GM23338 (cell line): ENCODE measurements at regions not wholly inside any gene's neighbourhood (a gene's known extent, or its start where the extent isn't known, plus 50 kb on each side); places are given as distances from the start of the nearest gene placed in this dataset.

Experiments used
- ATAC-seq: fragments of 200-7000 bp; cut with Tn5 transposase; 3 replicates; pipeline ENCODE4 v1.9.1; 2020
- DNase-seq: peaks from one replicate; pipeline ENCODE4 v3.0.0-alpha.2; 2015; ENCODE audit warnings: low spot score
- H2AFZ ChIP-seq: fragments of 200-600 bp; sonication (generic); 2 replicates; pipeline ENCODE4 v1.8.0; 2016; ENCODE audit warnings: antibody characterized with exemption, mild to moderate bottlenecking, moderate library complexity
- H3F3A ChIP-seq: fragments of 200-600 bp; sonication (generic); replicated peaks from 2 replicates; pipeline ENCODE4 v1.8.0; 2017; ENCODE audit warnings: antibody characterized with exemption, mixed run types, low read depth
- H3K27ac ChIP-seq: fragments of 200-600 bp; sonication (generic); 2 replicates; pipeline ENCODE4 v1.6.1; 2016; ENCODE audit warnings: low read depth
- H3K27me3 ChIP-seq: fragments of 200-600 bp; sonication (generic); 2 replicates; pipeline ENCODE4 v1.8.0; 2016; ENCODE audit warnings: mild to moderate bottlenecking, mixed run types, moderate library complexity; ENCODE audit not compliant: insufficient read depth
- H3K36me3 ChIP-seq: fragments of 200-600 bp; sonication (generic); 2 replicates; pipeline ENCODE4 v1.8.0; 2016; ENCODE audit warnings: mild to moderate bottlenecking; ENCODE audit not compliant: insufficient read depth
- H3K4me1 ChIP-seq: fragments of 200-600 bp; sonication (generic); 2 replicates; pipeline ENCODE4 v1.8.0; 2016; ENCODE audit warnings: mild to moderate bottlenecking, moderate library complexity; ENCODE audit not compliant: insufficient read depth
- H3K4me2 ChIP-seq: fragments of 200-600 bp; sonication (generic); 2 replicates; pipeline ENCODE4 v1.7.1; 2017; ENCODE audit warnings: mixed run types
- H3K4me3 ChIP-seq: fragments of 200-600 bp; sonication (generic); 2 replicates; pipeline ENCODE4 v1.6.1; 2016; ENCODE audit warnings: mixed run types
- H3K79me2 ChIP-seq: fragments of 200-600 bp; sonication (generic); replicated peaks from 2 replicates; pipeline ENCODE4 v1.8.0; 2017; ENCODE audit warnings: mild to moderate bottlenecking; ENCODE audit not compliant: insufficient read depth
- H3K9me2 ChIP-seq: fragments of 200-600 bp; sonication (generic); 2 replicates; pipeline ENCODE4 v1.8.0; 2017; ENCODE audit not compliant: insufficient read depth
- H4K20me1 ChIP-seq: fragments of 200-600 bp; sonication (generic); replicated peaks from 2 replicates; pipeline ENCODE4 v1.8.0; 2017; ENCODE audit warnings: mild to moderate bottlenecking; ENCODE audit not compliant: insufficient read depth
- H3K27ac Mint-ChIP-seq: 2 replicates; pipeline ENCODE4 v1.8.0; 2020; ENCODE audit warnings: inconsistent platforms, mild to moderate bottlenecking, moderate library complexity, mixed read lengths
- H3K27me3 Mint-ChIP-seq: 3 replicates; pipeline ENCODE4 v1.8.0; 2022; ENCODE audit warnings: low read depth, mild to moderate bottlenecking, moderate library complexity, mixed read lengths, inconsistent platforms; ENCODE audit not compliant: insufficient read depth, poor library complexity
- H3K36me3 Mint-ChIP-seq: 3 replicates; pipeline ENCODE4 v1.8.0; 2021; ENCODE audit warnings: low read depth, mild to moderate bottlenecking, inconsistent platforms, moderate library complexity, mixed read lengths
- H3K4me1 Mint-ChIP-seq: 3 replicates; pipeline ENCODE4 v1.8.0; 2020; ENCODE audit warnings: mild to moderate bottlenecking, inconsistent platforms, mixed read lengths
- H3K4me3 Mint-ChIP-seq: 3 replicates; pipeline ENCODE4 v1.8.0; 2021; ENCODE audit warnings: moderate library complexity, mild to moderate bottlenecking, inconsistent platforms, mixed read lengths
- H3K9me3 Mint-ChIP-seq: 3 replicates; pipeline ENCODE4 v1.8.0; 2020; ENCODE audit warnings: moderate library complexity, mild to moderate bottlenecking, inconsistent platforms, mixed read lengths
- CTCF ChIP-seq, 2 experiments: fragments of 200-600 bp in 1 of 2; sonication (generic) in 1 of 2; conservative IDR thresholded peaks; 2 replicates each; pipeline versions ENCODE4 v1.5.1 to v1.6.1; 2016 to 2017; ENCODE audit warnings: antibody characterized with exemption in 2 of 2, low read depth in 2 of 2, mild to moderate bottlenecking in 2 of 2, moderate library complexity in 1 of 2
- ETS1 ChIP-seq: IDR thresholded peaks from 2 replicates; pipeline ENCODE4 v1.6.1; 2016; ENCODE audit warnings: antibody characterized with exemption
- EZH2 ChIP-seq: fragments of 200-600 bp; sonication (generic); IDR thresholded peaks from one replicate; pipeline ENCODE4 v1.8.0; 2017; ENCODE audit warnings: antibody characterized with exemption, mild to moderate bottlenecking, low read depth; ENCODE audit not compliant: unreplicated experiment
- NANOG ChIP-seq: IDR thresholded peaks from 2 replicates; pipeline ENCODE4 v1.6.1; 2016; ENCODE audit warnings: antibody characterized with exemption, borderline replicate concordance
- ZNF114 ChIP-seq: fragments of 250-450 bp; sonication (Bioruptor Pico); IDR thresholded peaks from 2 replicates; pipeline ENCODE4 v1.5.0; 2020; ENCODE audit warnings: mild to moderate bottlenecking, moderate library complexity
- ZNF331 ChIP-seq: fragments of 250-450 bp; sonication (Bioruptor Pico); IDR thresholded peaks from 2 replicates; pipeline ENCODE4 v1.5.0; 2020; ENCODE audit warnings: low read depth, mild to moderate bottlenecking, moderate library complexity
- TF ChIP-seq, protein P1 (sequence below): fragments of 250-450 bp; sonication (Bioruptor Pico); IDR thresholded peaks from 2 replicates; pipeline ENCODE4 v1.5.0; 2020; ENCODE audit warnings: mild to moderate bottlenecking, moderate library complexity

- TF ChIP-seq CTCF (conservative IDR thresholded peaks at IDR 0.05; ENCODE audit: low read depth in 2 of 2) (no peak), ZNF114 (CRISPR knock-in tag) (no peak)
- TF ChIP-seq, protein P1, sequence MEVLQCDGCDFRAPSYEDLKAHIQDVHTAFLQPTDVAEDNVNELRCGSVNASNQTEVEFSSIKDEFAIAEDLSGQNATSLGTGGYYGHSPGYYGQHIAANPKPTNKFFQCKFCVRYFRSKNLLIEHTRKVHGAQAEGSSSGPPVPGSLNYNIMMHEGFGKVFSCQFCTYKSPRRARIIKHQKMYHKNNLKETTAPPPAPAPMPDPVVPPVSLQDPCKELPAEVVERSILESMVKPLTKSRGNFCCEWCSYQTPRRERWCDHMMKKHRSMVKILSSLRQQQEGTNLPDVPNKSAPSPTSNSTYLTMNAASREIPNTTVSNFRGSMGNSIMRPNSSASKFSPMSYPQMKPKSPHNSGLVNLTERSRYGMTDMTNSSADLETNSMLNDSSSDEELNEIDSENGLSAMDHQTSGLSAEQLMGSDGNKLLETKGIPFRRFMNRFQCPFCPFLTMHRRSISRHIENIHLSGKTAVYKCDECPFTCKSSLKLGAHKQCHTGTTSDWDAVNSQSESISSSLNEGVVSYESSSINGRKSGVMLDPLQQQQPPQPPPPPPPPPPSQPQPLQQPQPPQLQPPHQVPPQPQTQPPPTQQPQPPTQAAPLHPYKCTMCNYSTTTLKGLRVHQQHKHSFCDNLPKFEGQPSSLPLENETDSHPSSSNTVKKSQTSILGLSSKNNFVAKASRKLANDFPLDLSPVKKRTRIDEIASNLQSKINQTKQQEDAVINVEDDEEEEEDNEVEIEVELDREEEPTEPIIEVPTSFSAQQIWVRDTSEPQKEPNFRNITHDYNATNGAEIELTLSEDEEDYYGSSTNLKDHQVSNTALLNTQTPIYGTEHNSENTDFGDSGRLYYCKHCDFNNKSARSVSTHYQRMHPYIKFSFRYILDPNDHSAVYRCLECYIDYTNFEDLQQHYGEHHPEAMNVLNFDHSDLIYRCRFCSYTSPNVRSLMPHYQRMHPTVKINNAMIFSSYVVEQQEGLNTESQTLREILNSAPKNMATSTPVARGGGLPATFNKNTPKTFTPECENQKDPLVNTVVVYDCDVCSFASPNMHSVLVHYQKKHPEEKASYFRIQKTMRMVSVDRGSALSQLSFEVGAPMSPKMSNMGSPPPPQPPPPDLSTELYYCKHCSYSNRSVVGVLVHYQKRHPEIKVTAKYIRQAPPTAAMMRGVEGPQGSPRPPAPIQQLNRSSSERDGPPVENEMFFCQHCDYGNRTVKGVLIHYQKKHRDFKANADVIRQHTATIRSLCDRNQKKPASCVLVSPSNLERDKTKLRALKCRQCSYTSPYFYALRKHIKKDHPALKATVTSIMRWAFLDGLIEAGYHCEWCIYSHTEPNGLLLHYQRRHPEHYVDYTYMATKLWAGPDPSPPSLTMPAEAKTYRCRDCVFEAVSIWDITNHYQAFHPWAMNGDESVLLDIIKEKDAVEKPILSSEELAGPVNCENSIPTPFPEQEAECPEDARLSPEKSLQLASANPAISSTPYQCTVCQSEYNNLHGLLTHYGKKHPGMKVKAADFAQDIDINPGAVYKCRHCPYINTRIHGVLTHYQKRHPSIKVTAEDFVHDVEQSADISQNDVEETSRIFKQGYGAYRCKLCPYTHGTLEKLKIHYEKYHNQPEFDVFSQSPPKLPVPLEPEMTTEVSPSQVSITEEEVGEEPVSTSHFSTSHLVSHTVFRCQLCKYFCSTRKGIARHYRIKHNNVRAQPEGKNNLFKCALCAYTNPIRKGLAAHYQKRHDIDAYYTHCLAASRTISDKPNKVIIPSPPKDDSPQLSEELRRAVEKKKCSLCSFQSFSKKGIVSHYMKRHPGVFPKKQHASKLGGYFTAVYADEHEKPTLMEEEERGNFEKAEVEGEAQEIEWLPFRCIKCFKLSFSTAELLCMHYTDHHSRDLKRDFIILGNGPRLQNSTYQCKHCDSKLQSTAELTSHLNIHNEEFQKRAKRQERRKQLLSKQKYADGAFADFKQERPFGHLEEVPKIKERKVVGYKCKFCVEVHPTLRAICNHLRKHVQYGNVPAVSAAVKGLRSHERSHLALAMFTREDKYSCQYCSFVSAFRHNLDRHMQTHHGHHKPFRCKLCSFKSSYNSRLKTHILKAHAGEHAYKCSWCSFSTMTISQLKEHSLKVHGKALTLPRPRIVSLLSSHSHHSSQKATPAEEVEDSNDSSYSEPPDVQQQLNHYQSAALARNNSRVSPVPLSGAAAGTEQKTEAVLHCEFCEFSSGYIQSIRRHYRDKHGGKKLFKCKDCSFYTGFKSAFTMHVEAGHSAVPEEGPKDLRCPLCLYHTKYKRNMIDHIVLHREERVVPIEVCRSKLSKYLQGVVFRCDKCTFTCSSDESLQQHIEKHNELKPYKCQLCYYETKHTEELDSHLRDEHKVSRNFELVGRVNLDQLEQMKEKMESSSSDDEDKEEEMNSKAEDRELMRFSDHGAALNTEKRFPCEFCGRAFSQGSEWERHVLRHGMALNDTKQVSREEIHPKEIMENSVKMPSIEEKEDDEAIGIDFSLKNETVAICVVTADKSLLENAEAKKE = no peak
Measured at GRCh38 chr5:159610966-159611579, 280.8 kb upstream of the IL12B start (continued).

GRCh38 chr5:159616952-159617351, 286.7 kb upstream of the IL12B start:
- no peak overlapping the region for H3K27ac Mint-ChIP-seq
- Histone ChIP-seq H3F3A (no peaks in the 10 kb centered on the region), H3K4me1 (no peaks in the 10 kb centered on the region), H3K27ac (no peak overlapping the region), H3K4me3 (no peak overlapping the region), H2AFZ (no peak overlapping the region), H3K36me3 (no peaks in the 10 kb centered on the region), H3K27me3 (no peaks in the 10 kb centered on the region), H3K4me2 (no peak overlapping the region), H3K79me2 (no peaks in the 10 kb centered on the region), H3K9me2 (0 out of 2 replicates have a peak, but pooled peaks cover 6% of the 10 kb centered on the region), H4K20me1 (no peaks in the 10 kb centered on the region)
- H3K4me3 Mint-ChIP-seq = no peak overlapping the region
- peaks cover 10% of the 10 kb centered on the region; the same call in 2 of the 3 replicates for H3K4me1 Mint-ChIP-seq
- no peaks in the 10 kb centered on the region for H3K9me3 Mint-ChIP-seq
- DNase-seq (no peak), ATAC-seq (no peak)
- peaks cover 2% of the 10 kb centered on the region; the same call in 1 of the 3 replicates for H3K36me3 Mint-ChIP-seq
- no peaks in the 10 kb centered on the region for H3K27me3 Mint-ChIP-seq
- TF ChIP-seq EZH2 = no peak
- TF ChIP-seq ZNF331 (CRISPR knock-in tag) = no peak
- TF ChIP-seq NANOG = no peak
- TF ChIP-seq ETS1 = no peak
- no peak for TF ChIP-seq CTCF (conservative IDR thresholded peaks at IDR 0.05; ENCODE audit: low read depth in 2 of 2)
- no peak for TF ChIP-seq ZNF114 (CRISPR knock-in tag)
